Cardiac muscle cell (in vitro differentiated cells and primary cell): ENCODE measurements at regions not wholly inside any gene's neighbourhood (a gene's known extent, or its start where the extent isn't known, plus 50 kb on each side); places are given as distances from the start of the nearest gene placed in this dataset.
"Not testable (repeated sequence)": the region's sequence is repeated elsewhere in the genome, so short reads cannot be mapped to it uniquely, and the experiment has no call there.

ENCODE experiments used
- DNase-seq, 2 donors: peaks; one replicate each; pipeline versions ENCODE4 v3.0.0 to v3.0.0-alpha.2; 2010 to 2017; ENCODE audit warnings: low read depth in 1 of 2, low spot score in 1 of 2
- H3K27ac ChIP-seq: fragments of 200-600 bp; sonication (generic); 2 replicates; pipeline ENCODE4 v1.5.1; 2016
- H3K27me3 ChIP-seq: fragments of 200-600 bp; sonication (generic); 2 replicates; pipeline ENCODE4 v1.6.0; 2016; ENCODE audit warnings: control low read depth
- H3K36me3 ChIP-seq: fragments of 200-600 bp; sonication (generic); 2 replicates; pipeline ENCODE4 v1.5.1; 2016; ENCODE audit warnings: control low read depth
- H3K4me1 ChIP-seq: fragments of 200-600 bp; sonication (generic); 2 replicates; pipeline ENCODE4 v1.8.1; 2017; ENCODE audit warnings: low read depth, mild to moderate bottlenecking, mixed run types
- H3K4me3 ChIP-seq: fragments of 200-600 bp; sonication (generic); 2 replicates; pipeline ENCODE4 v1.5.1; 2016; ENCODE audit warnings: mild to moderate bottlenecking
- H3K9me3 ChIP-seq: fragments of 200-600 bp; sonication (generic); 2 replicates; pipeline ENCODE4 v1.5.1; 2017; ENCODE audit warnings: low read depth, mild to moderate bottlenecking, control low read depth
- CTCF ChIP-seq: IDR thresholded peaks from 2 replicates; pipeline ENCODE4 v1.5.1; 2012; ENCODE audit warnings: low read depth, mild to moderate bottlenecking, low read length

DNA sequence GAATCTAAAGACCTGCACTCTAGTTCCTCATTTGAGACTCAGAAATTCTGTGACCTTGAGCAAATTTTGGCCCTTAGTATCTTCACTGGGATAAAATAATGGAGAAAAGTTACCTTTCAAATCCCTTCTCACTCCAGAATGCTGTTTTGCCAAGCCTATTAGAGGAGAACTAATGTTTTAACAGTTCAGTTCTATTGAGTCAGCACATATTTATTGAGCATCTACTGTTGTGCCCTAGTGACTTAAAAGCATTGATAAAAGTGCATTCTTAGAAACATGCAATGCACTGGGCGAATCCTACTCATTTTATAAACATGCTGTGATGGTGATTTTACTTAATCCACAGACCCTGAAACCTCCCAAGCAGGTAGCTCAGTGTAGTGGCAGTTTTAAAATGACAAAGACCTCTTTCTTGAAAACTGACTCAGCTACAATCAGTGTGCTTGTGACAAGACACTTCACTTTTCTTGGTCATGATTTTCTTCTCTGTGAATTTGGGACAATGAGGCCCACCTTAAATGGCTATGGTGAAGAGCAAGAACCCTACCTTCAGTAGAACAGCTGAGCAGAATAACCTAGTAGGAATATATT is 312.0 kb downstream of the ALDH8A1 start:
- Histone ChIP-seq H3K9me3 (no peaks in the 10 kb centered on the region), H3K27ac (no peak overlapping the region), H3K36me3 (no peaks in the 10 kb centered on the region), H3K27me3 (no peaks in the 10 kb centered on the region), H3K4me1 (no peaks in the 10 kb centered on the region), H3K4me3 (no peak overlapping the region)
- TF ChIP-seq CTCF = no peak
- DNase-seq = no peak

- TF ChIP-seq CTCF = no peak
- H3K27ac ChIP-seq = no peak overlapping the region
- no peak for DNase-seq
- no peaks in the 10 kb centered on the region for H3K27me3 ChIP-seq
- H3K4me1 ChIP-seq = no peaks in the 10 kb centered on the region
- H3K9me3 ChIP-seq = no peaks in the 10 kb centered on the region
- H3K36me3 ChIP-seq = no peaks in the 10 kb centered on the region
- H3K4me3 ChIP-seq = no peak overlapping the region
Measured at GRCh38 chr6:134637282-134637681, 312.6 kb downstream of the ALDH8A1 start.

DNA sequence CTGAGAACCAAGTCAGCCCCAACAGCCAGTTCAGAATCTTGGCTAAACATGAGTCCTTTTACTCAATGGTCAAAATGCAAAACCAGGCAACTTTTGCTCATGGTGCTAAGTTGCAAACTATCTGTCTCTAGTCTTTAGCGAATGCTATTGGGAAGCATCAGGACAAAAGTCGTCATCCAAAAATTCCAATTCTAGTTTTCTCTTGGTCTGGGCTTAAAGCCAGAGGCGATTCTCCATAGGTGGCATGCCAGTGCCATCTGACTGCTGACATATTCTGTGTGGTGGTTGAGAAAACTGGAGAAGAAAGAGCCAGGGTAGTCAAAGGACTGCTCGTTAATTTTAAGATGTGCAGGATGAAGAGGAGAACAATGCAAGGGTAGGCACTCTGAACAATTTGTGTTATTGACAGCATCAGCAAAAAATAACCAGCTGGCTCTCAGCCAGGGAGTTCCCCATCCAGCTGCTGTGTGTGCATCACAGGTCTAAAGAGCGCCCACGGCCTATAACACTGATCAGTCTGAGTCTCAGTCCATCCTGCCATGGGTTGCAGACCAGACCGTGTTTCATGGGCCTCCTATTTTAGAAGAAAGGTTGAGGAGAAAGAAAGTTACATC is 313.6 kb downstream of the ALDH8A1 start:
- TF ChIP-seq CTCF = no peak
- H3K27me3 ChIP-seq = no peaks in the 10 kb centered on the region
- H3K36me3 ChIP-seq = no peaks in the 10 kb centered on the region
- H3K27ac ChIP-seq = no peak overlapping the region
- H3K4me1 ChIP-seq = no peaks in the 10 kb centered on the region
- H3K4me3 ChIP-seq = no peak overlapping the region
- DNase-seq = no peak
- H3K9me3 ChIP-seq = no peaks in the 10 kb centered on the region

- TF ChIP-seq CTCF = no peak
- H3K9me3 ChIP-seq = no peaks in the 10 kb centered on the region
- no peaks in the 10 kb centered on the region for H3K27me3 ChIP-seq
- no peak overlapping the region for H3K4me3 ChIP-seq
- H3K36me3 ChIP-seq = no peaks in the 10 kb centered on the region
- no peak overlapping the region for H3K27ac ChIP-seq
- no peaks in the 10 kb centered on the region for H3K4me1 ChIP-seq
- DNase-seq = no peak
Measured at GRCh38 chr6:134634966-134635365, 314.9 kb downstream of the ALDH8A1 start.

GRCh38 chr6:134634466-134634865 is 315.4 kb downstream of the ALDH8A1 start:
- no peaks in the 10 kb centered on the region for H3K36me3 ChIP-seq
- H3K4me1 ChIP-seq = no peaks in the 10 kb centered on the region
- no peak overlapping the region for H3K27ac ChIP-seq
- H3K27me3 ChIP-seq = no peaks in the 10 kb centered on the region
- no peak for TF ChIP-seq CTCF
- H3K4me3 ChIP-seq = no peak overlapping the region
- no peak for DNase-seq
- H3K9me3 ChIP-seq = no peaks in the 10 kb centered on the region

DNA sequence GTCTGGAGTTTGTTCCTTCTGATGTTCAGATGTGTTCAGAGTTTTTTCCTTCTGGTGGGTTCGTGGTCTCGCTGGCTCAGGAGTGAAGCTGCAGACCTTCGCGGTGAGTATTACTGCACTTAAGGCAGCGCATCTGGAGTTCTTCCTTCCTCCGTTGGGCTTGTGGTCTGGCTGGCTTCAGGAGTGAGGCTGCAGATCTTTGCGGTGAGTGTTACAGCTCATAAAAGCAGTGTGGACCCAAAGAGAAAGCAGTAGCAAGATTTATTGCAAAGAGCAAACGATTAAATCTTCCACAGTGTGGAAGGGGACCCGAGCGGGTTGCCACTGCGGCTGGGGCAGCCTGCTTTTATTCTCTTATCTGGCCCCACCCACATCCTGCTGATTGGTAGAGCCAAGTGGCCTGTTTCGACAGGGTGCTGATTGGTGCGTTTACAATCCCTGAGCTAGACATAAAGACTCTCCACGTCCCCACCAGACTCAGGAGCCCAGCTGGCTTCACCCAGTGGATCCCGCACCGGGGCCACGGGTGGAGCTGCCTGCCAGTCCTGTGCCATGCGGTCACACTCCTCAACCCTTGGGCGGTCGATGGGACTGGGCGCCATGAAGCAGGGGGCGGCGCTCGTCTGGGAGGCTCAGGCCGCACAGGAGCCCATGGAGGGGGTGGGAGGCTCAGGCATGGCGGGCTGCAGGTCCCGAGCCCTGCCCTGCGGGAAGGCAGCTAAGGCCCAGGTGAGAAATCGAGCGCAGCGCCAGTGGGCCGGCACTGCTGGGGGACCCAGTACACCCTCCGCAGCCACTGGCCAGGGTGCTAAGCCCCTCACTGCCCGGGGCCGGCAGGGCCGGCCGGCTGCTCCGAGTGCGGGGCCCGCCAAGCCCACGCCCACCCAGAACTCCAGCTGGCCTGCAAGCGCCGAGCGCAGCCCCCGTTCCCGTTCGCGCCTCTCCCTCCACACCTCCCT is 315.3 kb upstream of the SGK1 start:
- not testable (repeated sequence) for H3K9me3 ChIP-seq, DNase-seq, H3K27me3 ChIP-seq, H3K27ac ChIP-seq, H3K36me3 ChIP-seq, H3K4me1 ChIP-seq, H3K4me3 ChIP-seq
